HS-27A (cell line): ENCODE measurements at regions not wholly inside any gene's neighbourhood (a gene's known extent, or its start where the extent isn't known, plus 50 kb on each side); places are given as distances from the start of the nearest gene placed in this dataset.
A peak's percentile ranks its signal among the peaks of the same experiment; 100 is the strongest.

Experiments used
- DNase-seq: peaks from one replicate; pipeline ENCODE4 v3.0.0-alpha.2; 2012; ENCODE audit warnings: low read depth, missing footprints

GRCh38 chr19:20858218-20858617 is 64.8 kb upstream of the ZNF85 start:
- peak; percentile 7 for DNase-seq

GRCh38 chr19:20858861-20859260 is 64.2 kb upstream of the ZNF85 start:
- DNase-seq, result no peak

GRCh38 chr19:20860339-20860738 is 62.7 kb upstream of the ZNF85 start:
- DNase-seq, result no peak

GRCh38 chr19:20863176-20863575 is 59.9 kb upstream of the ZNF85 start:
- DNase-seq, result no peak
